GM19328 (cell line): ENCODE measurements at regions not wholly inside any gene's neighbourhood (a gene's known extent, or its start where the extent isn't known, plus 50 kb on each side); places are given as distances from the start of the nearest gene placed in this dataset.

Experiments
- ATAC-seq: cut with Tn5 transposase; IDR thresholded peaks from one replicate; pipeline ENCODE4 v1.9.1; 2021; ENCODE audit warnings: mild to moderate bottlenecking, moderate library complexity; ENCODE audit not compliant: unreplicated experiment

GRCh38 chr15:46489276-46489675, 854.4 kb downstream of the SQOR start:
- ATAC-seq = no peak

GRCh38 chr15:46496491-46497115, 861.8 kb downstream of the SQOR start:
- no peak for ATAC-seq

GRCh38 chr15:46502667-46503066, 867.8 kb downstream of the SQOR start:
- no peak for ATAC-seq

- ATAC-seq = no peak
These were observed 883.6 kb downstream of the SQOR start for GRCh38 chr15:46518381-46518780.

GRCh38 chr15:46523701-46524100, 888.9 kb downstream of the SQOR start:
- ATAC-seq = no peak

GRCh38 chr15:46525984-46526725, 891.3 kb downstream of the SQOR start:
- ATAC-seq = no peak

- no peak for ATAC-seq
These were observed 891.9 kb downstream of the SQOR start for GRCh38 chr15:46526726-46527110.

GRCh38 chr15:46543626-46544025, 908.8 kb downstream of the SQOR start:
- no peak for ATAC-seq

- no peak for ATAC-seq
These were observed 914.2 kb downstream of the SQOR start for GRCh38 chr15:46548989-46549388.

GRCh38 chr15:46552316-46552715, 917.5 kb downstream of the SQOR start:
- ATAC-seq = no peak

GRCh38 chr15:46555547-46555946, 920.7 kb downstream of the SQOR start:
- no peak for ATAC-seq

- ATAC-seq = no peak
These were observed 921.2 kb downstream of the SQOR start for GRCh38 chr15:46556010-46556409.

GRCh38 chr15:46556559-46557379, 921.9 kb downstream of the SQOR start:
- ATAC-seq = no peak

GRCh38 chr15:46567968-46568367, 933.1 kb downstream of the SQOR start:
- ATAC-seq = no peak

GRCh38 chr15:46569781-46570180, 935.0 kb downstream of the SQOR start:
- no peak for ATAC-seq

GRCh38 chr15:46576646-46577395, 942.0 kb downstream of the SQOR start:
- ATAC-seq = no peak

GRCh38 chr15:46577767-46578166, 942.9 kb downstream of the SQOR start:
- no peak for ATAC-seq

- ATAC-seq = no peak
These were observed 945.7 kb downstream of the SQOR start for GRCh38 chr15:46580487-46580886.

- no peak for ATAC-seq
These were observed 946.1 kb downstream of the SQOR start for GRCh38 chr15:46580924-46581323.

- no peak for ATAC-seq
These were observed 954.3 kb downstream of the SQOR start for GRCh38 chr15:46589088-46589487.

GRCh38 chr15:46591462-46591861, 956.6 kb downstream of the SQOR start:
- ATAC-seq = no peak
